ENCODE measurements at regions not wholly inside any gene's neighbourhood (a gene's known extent, or its start where the extent isn't known, plus 50 kb on each side); places are given as distances from the start of the nearest gene placed in this dataset.

DNA sequence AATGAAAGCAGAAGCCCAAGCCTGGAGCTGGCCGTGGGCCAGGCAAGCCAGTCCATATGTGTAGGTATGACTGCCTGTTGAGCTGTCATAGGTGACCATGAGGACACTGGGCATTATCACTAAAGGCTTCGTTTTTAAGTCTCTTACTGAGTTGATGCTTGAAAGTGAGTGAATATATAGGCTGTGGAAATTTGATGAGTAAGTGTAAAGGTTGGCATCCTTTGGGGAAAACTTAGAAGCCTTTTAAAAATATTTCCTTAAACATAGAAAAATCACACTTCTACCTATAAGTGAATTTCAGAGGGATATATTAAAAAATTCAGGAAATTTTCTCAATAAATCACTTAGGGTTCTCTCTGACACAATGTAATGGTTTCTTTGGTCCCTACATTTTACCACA lies 396.5 kb downstream of the FOXG1 start:
- Mint-ChIP-seq H3K4me1 (ENCODE audit: low read depth) (no peaks in the 10 kb centered on the region), H3K4me3 (no peak overlapping the region), H3K27me3 (no peaks in the 10 kb centered on the region), H3K27ac (no peak overlapping the region), H3K36me3 (ENCODE audit: low read depth) (no peaks in the 10 kb centered on the region), H3K9me3 (peaks cover 6% of the 10 kb centered on the region)
- no peak for ATAC-seq (ENCODE audit: poor library complexity)
- Histone ChIP-seq H3K4me3 (ENCODE audit: low read length) (no peak overlapping the region), H3K36me3 (ENCODE audit: insufficient read depth, low read length) (no peaks in the 10 kb centered on the region), H3K27me3 (ENCODE audit: control insufficient read depth in 1 of 2, insufficient read depth in 2 of 2, low read length in 2 of 2) (no peaks in the 10 kb centered on the region), H3K27ac (ENCODE audit: low read depth in 1 of 2, low read length in 2 of 2) (no peak overlapping the region), H3K9me3 (ENCODE audit: control insufficient read depth in 1 of 2, insufficient read depth in 1 of 2, low read length in 2 of 2) (peaks cover 3 to 13% of the 10 kb centered on the region in 2 experiments), H3K4me1 (ENCODE audit: insufficient read depth, low read length) (no peaks in the 10 kb centered on the region)
- intact Hi-C loops (cut with DNase I, micrococcal nuclease) = no loop called here
- TF ChIP-seq, protein P1, sequence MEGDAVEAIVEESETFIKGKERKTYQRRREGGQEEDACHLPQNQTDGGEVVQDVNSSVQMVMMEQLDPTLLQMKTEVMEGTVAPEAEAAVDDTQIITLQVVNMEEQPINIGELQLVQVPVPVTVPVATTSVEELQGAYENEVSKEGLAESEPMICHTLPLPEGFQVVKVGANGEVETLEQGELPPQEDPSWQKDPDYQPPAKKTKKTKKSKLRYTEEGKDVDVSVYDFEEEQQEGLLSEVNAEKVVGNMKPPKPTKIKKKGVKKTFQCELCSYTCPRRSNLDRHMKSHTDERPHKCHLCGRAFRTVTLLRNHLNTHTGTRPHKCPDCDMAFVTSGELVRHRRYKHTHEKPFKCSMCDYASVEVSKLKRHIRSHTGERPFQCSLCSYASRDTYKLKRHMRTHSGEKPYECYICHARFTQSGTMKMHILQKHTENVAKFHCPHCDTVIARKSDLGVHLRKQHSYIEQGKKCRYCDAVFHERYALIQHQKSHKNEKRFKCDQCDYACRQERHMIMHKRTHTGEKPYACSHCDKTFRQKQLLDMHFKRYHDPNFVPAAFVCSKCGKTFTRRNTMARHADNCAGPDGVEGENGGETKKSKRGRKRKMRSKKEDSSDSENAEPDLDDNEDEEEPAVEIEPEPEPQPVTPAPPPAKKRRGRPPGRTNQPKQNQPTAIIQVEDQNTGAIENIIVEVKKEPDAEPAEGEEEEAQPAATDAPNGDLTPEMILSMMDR (IDR thresholded peaks at IDR 0.05) = no peak
- ChIA-PET CTCF (no interaction called here), POLR2A (no interaction called here)
- no peak for DNase-seq

DNA sequence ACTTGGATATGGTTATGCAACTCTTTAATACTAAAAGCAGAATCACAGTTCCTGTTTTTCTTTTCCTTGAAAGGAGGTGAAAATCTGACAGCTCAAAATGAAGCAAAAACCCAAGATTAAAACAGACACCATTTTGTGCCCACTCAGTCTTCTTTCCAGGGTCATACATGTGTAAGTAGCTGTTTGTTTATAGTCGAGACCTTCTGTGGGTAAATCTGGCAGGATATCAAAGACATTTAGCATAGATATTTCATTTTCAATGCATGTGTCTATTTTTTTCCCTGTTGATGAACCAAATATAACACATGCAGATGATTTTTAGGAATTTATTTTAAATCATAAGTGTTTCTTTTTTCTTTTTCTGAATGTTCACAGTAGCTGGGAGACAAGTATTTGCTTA lies 398.8 kb downstream of the FOXG1 start:
- intact Hi-C loops (cut with DNase I, micrococcal nuclease) = no loop called here
- no peak for DNase-seq
- Histone ChIP-seq H3K9me3 (ENCODE audit: control insufficient read depth in 1 of 2, insufficient read depth in 1 of 2, low read length in 2 of 2) (peaks cover 3 to 23% of the 10 kb centered on the region in 2 experiments), H3K4me1 (ENCODE audit: insufficient read depth, low read length) (no peaks in the 10 kb centered on the region), H3K4me3 (ENCODE audit: low read length) (no peak overlapping the region), H3K36me3 (ENCODE audit: insufficient read depth, low read length) (no peaks in the 10 kb centered on the region), H3K27me3 (ENCODE audit: control insufficient read depth in 1 of 2, insufficient read depth in 2 of 2, low read length in 2 of 2) (no peaks in the 10 kb centered on the region), H3K27ac (ENCODE audit: low read depth in 1 of 2, low read length in 2 of 2) (no peak overlapping the region)
- CTCF ChIA-PET = no interaction called here
- H3K27ac Mint-ChIP-seq = no peak overlapping the region
- TF ChIP-seq, protein P1 (IDR thresholded peaks at IDR 0.05) = no peak
- no peaks in the 10 kb centered on the region for H3K4me1 Mint-ChIP-seq (ENCODE audit: low read depth)
- POLR2A ChIA-PET = no interaction called here
- no peaks in the 10 kb centered on the region for H3K27me3 Mint-ChIP-seq
- ATAC-seq (ENCODE audit: poor library complexity) = no peak
- H3K36me3 Mint-ChIP-seq (ENCODE audit: low read depth) = no peaks in the 10 kb centered on the region
- H3K4me3 Mint-ChIP-seq = no peak overlapping the region
- peaks cover 6% of the 10 kb centered on the region for H3K9me3 Mint-ChIP-seq

- peaks cover 3 to 23% of the 10 kb centered on the region in 2 experiments for H3K9me3 ChIP-seq (ENCODE audit: control insufficient read depth in 1 of 2, insufficient read depth in 1 of 2, low read length in 2 of 2)
- TF ChIP-seq, protein P1 (IDR thresholded peaks at IDR 0.05) = no peak
These were observed 399.9 kb downstream of the FOXG1 start for GRCh38 chr14:29166507-29166906.

More at GRCh38 chr14:29166507-29166906, 399.9 kb downstream of the FOXG1 start:
- no peaks in the 10 kb centered on the region for H3K36me3 Mint-ChIP-seq (ENCODE audit: low read depth)
- no peak overlapping the region for H3K4me3 ChIP-seq (ENCODE audit: low read length)
- no peaks in the 10 kb centered on the region for H3K36me3 ChIP-seq (ENCODE audit: insufficient read depth, low read length)
- ChIA-PET POLR2A (no interaction called here), CTCF (no interaction called here)
- no peak for DNase-seq
- no peak overlapping the region for H3K27ac ChIP-seq (ENCODE audit: low read depth in 1 of 2, low read length in 2 of 2)
- no peak overlapping the region for H3K27ac Mint-ChIP-seq
- intact Hi-C loops (cut with DNase I, micrococcal nuclease) = no loop called here
- H3K4me1 ChIP-seq (ENCODE audit: insufficient read depth, low read length) = no peaks in the 10 kb centered on the region
- H3K27me3 Mint-ChIP-seq = no peaks in the 10 kb centered on the region
- H3K4me3 Mint-ChIP-seq = no peak overlapping the region
- ATAC-seq (ENCODE audit: poor library complexity) = no peak
- H3K9me3 Mint-ChIP-seq = peaks cover 7% of the 10 kb centered on the region
- no peaks in the 10 kb centered on the region for H3K27me3 ChIP-seq (ENCODE audit: control insufficient read depth in 1 of 2, insufficient read depth in 2 of 2, low read length in 2 of 2)
- no peaks in the 10 kb centered on the region for H3K4me1 Mint-ChIP-seq (ENCODE audit: low read depth)
